Prostate gland (tissue), 2 donors: ENCODE measurements at regions not wholly inside any gene's neighbourhood (a gene's known extent, or its start where the extent isn't known, plus 50 kb on each side); places are given as distances from the start of the nearest gene placed in this dataset.
"Not testable (repeated sequence)": the region's sequence is repeated elsewhere in the genome, so short reads cannot be mapped to it uniquely, and the experiment has no call there.

Source experiments
- CTCF ChIP-seq, 4 experiments: fragments of 200-600 bp in 2 of 4; fragments of 450-650 bp in 2 of 4; sonication (generic) in 2 of 4; IDR thresholded peaks; 1 replicate in 3 of 4; 2 replicates in 1 of 4; pipeline ENCODE4 v1.5.1; 2016 to 2019; ENCODE audit warnings: antibody characterized with exemption in 4 of 4, mild to moderate bottlenecking in 2 of 4, moderate library complexity in 2 of 4
- POLR2A ChIP-seq: fragments of 450-650 bp; IDR thresholded peaks from one replicate; pipeline ENCODE4 v1.6.1; 2016; ENCODE audit warnings: antibody characterized with exemption, mild to moderate bottlenecking
- POLR2AphosphoS5 ChIP-seq: sonication (generic); formaldehyde crosslinking; IDR thresholded peaks from one replicate; pipeline ENCODE4 v1.6.1; 2017; ENCODE audit warnings: antibody characterized with exemption

- TF ChIP-seq CTCF (IDR thresholded peaks at IDR 0.05); POLR2A; POLR2AphosphoS5: not testable (repeated sequence)
Observed at GRCh38 chr18:70389036-70389435, 100.2 kb downstream of the SOCS6 start.
